Fibroblast of pulmonary artery (primary cell): ENCODE measurements at regions not wholly inside any gene's neighbourhood (a gene's known extent, or its start where the extent isn't known, plus 50 kb on each side); places are given as distances from the start of the nearest gene placed in this dataset.

Experiments used
- DNase-seq: peaks from one replicate; pipeline ENCODE4 v3.0.0-alpha.2; 2010; ENCODE audit warnings: low read depth
- H3K4me3 ChIP-seq: replicated peaks from 2 replicates; pipeline ENCODE4 v1.5.1; 2011; ENCODE audit warnings: low read depth, mild to moderate bottlenecking, control low read depth, low read length, moderate library complexity
- CTCF ChIP-seq: IDR thresholded peaks from 2 replicates; pipeline ENCODE4 v1.5.1; 2011; ENCODE audit warnings: mild to moderate bottlenecking, control low read depth, low read length, inconsistent platforms; ENCODE audit errors: missing control alignments

GRCh38 chr13:111005808-111006505 is 91.1 kb upstream of the ANKRD10 start:
- TF ChIP-seq CTCF = no peak
- H3K4me3 ChIP-seq = no peak overlapping the region
- peak; percentile 59 for DNase-seq

- no peak for TF ChIP-seq CTCF
- DNase-seq = peak; percentile 21
- H3K4me3 ChIP-seq = no peak overlapping the region
Measured at GRCh38 chr13:111005364-111005763, 90.5 kb upstream of the ANKRD10 start.

GRCh38 chr13:111004444-111004843 is 89.6 kb upstream of the ANKRD10 start:
- H3K4me3 ChIP-seq = no peak overlapping the region
- no peak for TF ChIP-seq CTCF
- no peak for DNase-seq

GRCh38 chr13:111001636-111002035 is 86.8 kb upstream of the ANKRD10 start:
- TF ChIP-seq CTCF = no peak
- DNase-seq = no peak
- no peak overlapping the region for H3K4me3 ChIP-seq

- H3K4me3 ChIP-seq = no peak overlapping the region
- no peak for DNase-seq
- no peak for TF ChIP-seq CTCF
Measured at GRCh38 chr13:110993788-110994187, 78.9 kb upstream of the ANKRD10 start.

GRCh38 chr13:110991991-110992508 is 77.2 kb upstream of the ANKRD10 start:
- no peak overlapping the region for H3K4me3 ChIP-seq
- DNase-seq = no peak
- no peak for TF ChIP-seq CTCF

- TF ChIP-seq CTCF = no peak
Measured at GRCh38 chr13:110989331-110989730, 74.5 kb upstream of the ANKRD10 start.

More at GRCh38 chr13:110989331-110989730, 74.5 kb upstream of the ANKRD10 start:
- H3K4me3 ChIP-seq = no peak overlapping the region
- DNase-seq = no peak
